GM21737 (cell line): ENCODE measurements at regions not wholly inside any gene's neighbourhood (a gene's known extent, or its start where the extent isn't known, plus 50 kb on each side); places are given as distances from the start of the nearest gene placed in this dataset.

Experiments used
- ATAC-seq: cut with Tn5 transposase; IDR thresholded peaks from one replicate; pipeline ENCODE4 v1.9.1; 2021; ENCODE audit warnings: mild to moderate bottlenecking, moderate library complexity; ENCODE audit not compliant: unreplicated experiment

DNA sequence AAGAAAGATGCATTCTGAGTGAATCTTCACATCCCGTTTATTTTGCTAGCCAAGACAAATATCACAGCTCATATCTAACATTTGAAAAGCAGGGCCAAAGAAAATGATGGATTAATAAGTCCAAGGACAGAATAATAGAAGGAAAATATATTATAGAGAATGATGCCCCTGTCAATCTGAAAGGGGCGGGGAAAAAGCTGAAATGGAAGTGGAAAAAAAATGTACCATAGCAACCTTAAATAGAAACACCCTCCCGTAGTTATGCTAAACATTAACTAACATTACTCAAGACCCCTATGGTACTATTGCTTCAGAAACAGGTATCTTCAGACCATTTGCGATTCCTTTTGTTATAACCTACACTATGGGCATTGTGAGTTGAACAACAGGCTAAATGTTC lies 67.7 kb upstream of the SMARCA2 start:
- ATAC-seq: no peak

DNA sequence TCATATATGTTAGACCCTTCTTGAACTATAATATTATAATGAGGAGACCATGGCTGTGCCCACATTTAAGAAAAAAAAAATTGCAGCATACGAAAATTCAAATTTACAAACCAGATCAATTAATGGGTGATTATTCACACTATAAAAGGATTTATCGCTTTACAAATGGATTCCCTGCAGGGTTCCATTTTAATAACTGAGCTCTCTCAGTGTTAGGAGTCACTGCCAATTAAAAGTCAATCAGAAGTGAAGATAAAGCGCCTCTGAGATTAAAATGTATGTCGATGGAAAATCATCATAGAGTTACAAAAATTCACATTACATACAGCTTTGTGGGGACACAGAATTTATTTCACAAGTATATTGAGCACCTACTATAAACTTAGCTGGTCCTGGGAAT lies 66.6 kb upstream of the SMARCA2 start:
- no peak for ATAC-seq

GRCh38 chr9:1951446-1951845 lies 63.7 kb upstream of the SMARCA2 start:
- no peak for ATAC-seq

GRCh38 chr9:1952001-1952400 lies 63.1 kb upstream of the SMARCA2 start:
- no peak for ATAC-seq

DNA sequence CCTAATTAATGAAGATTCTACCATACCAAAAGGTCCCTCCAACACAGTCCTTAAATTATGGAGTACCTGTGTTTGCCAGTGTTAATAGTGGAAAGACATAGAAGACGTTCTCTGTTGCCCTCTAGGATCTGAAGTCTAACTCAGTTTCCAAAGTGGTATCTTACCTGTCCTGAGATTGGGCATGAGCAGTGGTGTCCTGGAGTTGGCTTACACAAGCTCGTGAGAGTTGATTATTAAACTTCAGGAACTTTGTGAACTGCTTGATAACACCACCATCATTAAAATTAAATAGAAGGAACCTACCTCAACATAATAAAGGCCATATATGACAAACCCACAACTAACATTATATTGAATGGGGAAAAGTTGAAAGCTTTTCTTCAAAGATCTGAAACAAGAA lies 60.9 kb upstream of the SMARCA2 start:
- no peak for ATAC-seq

- no peak for ATAC-seq
Measured at GRCh38 chr9:1956958-1957357, 58.2 kb upstream of the SMARCA2 start.

DNA sequence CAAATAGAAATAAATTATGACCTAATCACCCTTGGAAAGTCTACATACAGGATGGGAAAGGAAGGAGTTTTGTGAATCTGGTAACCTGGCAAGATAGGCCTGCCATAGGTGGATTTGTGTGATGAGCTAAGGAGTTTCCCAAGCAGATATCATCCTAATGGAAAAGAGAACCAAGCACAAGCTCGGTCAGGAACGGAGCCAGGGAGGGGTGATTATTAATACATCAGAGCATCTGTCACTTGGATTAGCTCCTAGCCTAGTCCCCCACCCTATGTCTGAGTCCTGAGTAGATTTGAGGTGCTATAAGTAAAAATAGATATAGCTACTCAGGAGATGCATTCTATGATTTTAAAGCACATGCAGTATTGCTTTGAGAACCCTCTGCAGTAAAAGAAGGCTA lies 57.3 kb upstream of the SMARCA2 start:
- no peak for ATAC-seq

DNA sequence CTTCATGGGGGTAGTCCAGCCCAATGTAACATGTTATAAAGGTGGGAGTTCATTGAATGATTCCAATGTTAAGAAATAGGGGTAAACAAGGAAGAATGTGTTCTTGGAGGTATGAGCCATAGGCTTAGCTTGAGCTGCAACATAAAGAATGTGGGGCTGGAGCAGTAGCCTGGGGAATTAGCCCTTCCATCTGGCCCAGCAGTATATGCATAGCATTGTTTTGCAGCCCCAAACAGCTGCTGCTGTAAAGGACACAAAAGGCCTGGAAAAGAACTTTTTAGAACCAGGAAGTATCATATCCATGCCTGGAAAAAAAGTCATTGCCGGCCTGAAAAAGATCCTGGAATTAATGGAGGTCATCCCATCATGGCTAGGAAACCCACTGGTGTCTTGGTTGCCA lies 55.8 kb upstream of the SMARCA2 start:
- ATAC-seq: no peak

DNA sequence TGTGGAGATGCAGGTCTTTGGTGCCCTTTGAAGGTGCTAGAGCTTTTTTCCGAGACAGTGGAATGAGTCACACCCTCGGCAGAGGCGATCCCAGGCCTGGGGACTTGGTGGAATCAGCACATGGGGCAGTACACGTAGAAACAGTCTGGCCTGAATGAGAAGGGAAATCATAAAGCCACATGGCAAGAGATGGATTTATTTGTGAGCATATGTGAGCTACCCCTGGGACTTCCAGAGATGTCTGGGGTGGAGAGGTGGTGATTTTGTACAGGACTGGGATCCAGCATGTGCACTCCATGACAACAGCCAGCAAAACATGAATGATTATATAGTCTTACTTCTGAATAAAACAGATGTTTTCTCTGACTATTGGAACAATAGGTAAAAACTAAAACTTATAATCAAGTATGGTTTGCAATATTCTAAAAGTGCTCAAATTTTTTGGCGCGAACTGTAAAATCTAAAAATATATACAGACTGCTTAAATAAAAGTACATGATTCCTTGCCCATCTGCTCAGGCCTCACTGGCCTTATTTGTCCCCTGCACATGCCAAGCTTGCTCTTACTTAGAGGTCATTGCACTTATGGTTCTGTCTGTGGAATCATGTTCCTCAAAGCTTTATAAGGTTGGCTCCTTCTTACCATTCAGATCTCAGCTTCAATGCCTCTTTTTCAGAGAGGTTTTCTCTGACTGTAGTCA lies 54.7 kb upstream of the SMARCA2 start:
- ATAC-seq: no peak

GRCh38 chr9:1962122-1962521 lies 53.0 kb upstream of the SMARCA2 start:
- no peak for ATAC-seq

DNA sequence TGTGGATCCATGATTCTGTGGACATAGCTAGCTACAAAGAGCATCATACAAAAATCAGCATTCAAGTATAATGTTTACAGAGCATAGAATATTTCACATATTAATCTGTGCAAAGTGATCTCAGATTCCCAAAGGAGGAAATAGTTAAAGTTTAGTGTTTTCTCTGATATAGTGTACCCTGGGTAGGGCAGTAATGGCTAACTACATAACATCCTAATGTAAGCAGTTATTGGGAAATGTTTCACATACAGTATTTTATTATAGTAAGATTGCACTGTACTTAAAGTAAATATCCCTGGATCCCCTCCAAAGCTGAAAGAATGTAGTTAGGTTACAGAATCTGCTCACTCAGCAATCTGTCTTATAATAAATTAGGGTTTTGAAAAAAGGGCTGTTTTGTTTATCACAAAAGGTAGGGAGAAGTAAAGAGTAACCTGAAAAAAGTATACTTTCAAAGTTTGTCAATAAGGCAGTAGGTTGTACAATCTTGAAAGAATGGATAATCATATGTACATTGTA lies 52.5 kb upstream of the SMARCA2 start:
- ATAC-seq: no peak

DNA sequence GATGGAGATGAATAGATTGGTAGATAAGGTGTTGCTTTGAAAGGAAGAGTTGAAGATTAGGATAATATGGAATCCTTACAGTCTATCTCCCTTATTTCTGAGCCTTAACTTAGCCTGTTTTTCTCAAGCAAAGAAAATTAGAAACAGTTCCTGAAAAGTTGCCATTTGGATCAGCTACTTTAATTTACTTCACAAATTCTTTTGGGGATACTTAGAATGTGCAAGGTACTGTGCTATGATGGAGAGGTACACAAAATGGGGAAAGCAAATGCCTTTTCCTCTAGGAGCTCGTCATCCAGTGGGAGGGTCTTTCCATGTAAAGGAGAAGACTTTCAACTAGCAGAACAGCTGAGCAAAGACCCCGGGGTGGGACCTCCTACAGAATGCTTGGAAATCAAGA lies 51.1 kb upstream of the SMARCA2 start:
- ATAC-seq: no peak
